ENCODE measurements at regions not wholly inside any gene's neighbourhood (a gene's known extent, or its start where the extent isn't known, plus 50 kb on each side); places are given as distances from the start of the nearest gene placed in this dataset.

DNA sequence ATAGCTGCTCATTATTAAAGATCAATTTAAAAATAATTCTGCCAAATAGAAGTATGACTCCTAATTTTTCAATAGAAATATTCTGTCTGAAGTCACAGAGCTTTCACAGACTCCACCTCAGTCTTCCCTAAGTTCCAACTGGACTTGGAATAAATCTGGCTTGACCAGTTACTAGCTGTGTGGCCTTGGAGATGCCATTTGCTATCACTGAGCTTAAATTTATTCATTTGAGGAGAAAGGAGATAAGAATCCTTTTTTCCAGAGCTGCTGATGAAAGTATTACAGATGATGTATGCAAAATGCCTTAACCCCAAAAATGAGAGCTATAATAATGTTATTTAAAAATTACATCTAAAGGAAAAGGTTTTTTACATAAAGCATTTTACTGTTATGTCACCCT lies 125.0 kb downstream of the GJA1 start:
- TF ChIP-seq, protein P1, sequence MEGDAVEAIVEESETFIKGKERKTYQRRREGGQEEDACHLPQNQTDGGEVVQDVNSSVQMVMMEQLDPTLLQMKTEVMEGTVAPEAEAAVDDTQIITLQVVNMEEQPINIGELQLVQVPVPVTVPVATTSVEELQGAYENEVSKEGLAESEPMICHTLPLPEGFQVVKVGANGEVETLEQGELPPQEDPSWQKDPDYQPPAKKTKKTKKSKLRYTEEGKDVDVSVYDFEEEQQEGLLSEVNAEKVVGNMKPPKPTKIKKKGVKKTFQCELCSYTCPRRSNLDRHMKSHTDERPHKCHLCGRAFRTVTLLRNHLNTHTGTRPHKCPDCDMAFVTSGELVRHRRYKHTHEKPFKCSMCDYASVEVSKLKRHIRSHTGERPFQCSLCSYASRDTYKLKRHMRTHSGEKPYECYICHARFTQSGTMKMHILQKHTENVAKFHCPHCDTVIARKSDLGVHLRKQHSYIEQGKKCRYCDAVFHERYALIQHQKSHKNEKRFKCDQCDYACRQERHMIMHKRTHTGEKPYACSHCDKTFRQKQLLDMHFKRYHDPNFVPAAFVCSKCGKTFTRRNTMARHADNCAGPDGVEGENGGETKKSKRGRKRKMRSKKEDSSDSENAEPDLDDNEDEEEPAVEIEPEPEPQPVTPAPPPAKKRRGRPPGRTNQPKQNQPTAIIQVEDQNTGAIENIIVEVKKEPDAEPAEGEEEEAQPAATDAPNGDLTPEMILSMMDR (IDR thresholded peaks at IDR 0.05), result no peak
- no peak for TF ChIP-seq EZH2 (IDR thresholded peaks at IDR 0.05)

Data from neural progenitor cell (in vitro differentiated cells).